ENCODE measurements at regions not wholly inside any gene's neighbourhood (a gene's known extent, or its start where the extent isn't known, plus 50 kb on each side); places are given as distances from the start of the nearest gene placed in this dataset.

- TF ChIP-seq POLR2AphosphoS5 (IDR thresholded peaks at IDR 0.05; ENCODE audit: low read depth, low read length) (no peak), SIN3A (IDR thresholded peaks at IDR 0.05; ENCODE audit: borderline replicate concordance, insufficient read depth, low read length) (no peak)
Measured at GRCh38 chr5:145375521-145375920, 459.6 kb downstream of the PRELID2 start.
